ENCODE measurements at regions not wholly inside any gene's neighbourhood (a gene's known extent, or its start where the extent isn't known, plus 50 kb on each side); places are given as distances from the start of the nearest gene placed in this dataset.

DNA sequence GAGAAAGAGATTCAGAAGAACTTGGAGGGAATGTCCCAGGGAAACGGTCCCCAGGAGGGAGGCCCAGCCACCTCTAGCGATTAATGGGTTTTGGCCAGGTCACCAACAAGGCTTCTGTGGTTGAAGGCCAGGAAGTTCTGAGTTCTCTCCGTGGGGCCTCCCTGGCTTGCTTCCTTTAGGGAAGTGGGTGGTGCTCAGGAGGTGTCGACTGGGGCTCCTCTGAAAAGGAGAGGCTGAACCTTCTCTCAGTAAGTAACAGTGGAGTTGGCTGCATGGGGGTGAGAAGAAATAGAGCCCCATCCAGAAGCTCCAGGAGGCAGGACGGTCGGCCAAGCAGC is 77.1 kb upstream of the GSE1 start:
- Histone ChIP-seq H3K4me3 (no peak overlapping the region), H3K27ac (peak overlapping the region in 3 of 4 donors; percentile 17 to 69 (median 49)), H3K27me3 (no peaks in the 10 kb centered on the region), H3K9me3 (no peaks in the 10 kb centered on the region), H3K4me1 (peaks cover 0 to 20% (median 19%) of the 10 kb centered on the region in 3 donors), H3K36me3 (no peaks in the 10 kb centered on the region)
- WGBS, 2 donors: 18 to 19% methylated on average over 6 of the region's 6 CpGs
- no peak for DNase-seq
- intact Hi-C loops (cut with DNase I): no loop called here
- TF ChIP-seq CTCF (IDR thresholded peaks at IDR 0.05): no peak
- ATAC-seq: peak; percentile 17 to 39 (median 24)
- no peak for FAIRE-seq

- no peak for TF ChIP-seq CTCF (IDR thresholded peaks at IDR 0.05)
- peak overlapping the region in 2 of 4 donors; percentile 17 to 69 for H3K27ac ChIP-seq
- H3K36me3 ChIP-seq: no peaks in the 10 kb centered on the region
- no peaks in the 10 kb centered on the region for H3K9me3 ChIP-seq
- ATAC-seq (peak in 3 of 4 donors; percentile 6 to 14 (median 8)), FAIRE-seq (no peak), DNase-seq (peak in 1 of 6 donors; percentile 73)
- intact Hi-C loops (cut with DNase I): no loop called here
- WGBS, 2 donors: 69 to 82% methylated on average over 30 of the region's 30 CpGs
- peaks cover 0 to 20% (median 19%) of the 10 kb centered on the region in 3 donors for H3K4me1 ChIP-seq
- no peaks in the 10 kb centered on the region for H3K27me3 ChIP-seq
- H3K4me3 ChIP-seq: no peak overlapping the region
Measured at GRCh38 chr16:85536411-85537330, 76.5 kb upstream of the GSE1 start.

GRCh38 chr16:85537331-85537788 is 75.8 kb upstream of the GSE1 start:
- Histone ChIP-seq H3K4me1 (peaks cover 0 to 20% (median 19%) of the 10 kb centered on the region in 3 donors), H3K9me3 (no peaks in the 10 kb centered on the region), H3K27me3 (no peaks in the 10 kb centered on the region), H3K27ac (no peak overlapping the region), H3K4me3 (no peak overlapping the region), H3K36me3 (no peaks in the 10 kb centered on the region)
- ATAC-seq (no peak), DNase-seq (peak in 1 of 6 donors; percentile 58), FAIRE-seq (no peak)
- no peak for TF ChIP-seq CTCF (IDR thresholded peaks at IDR 0.05)
- whole genome bisulfite sequencing, 2 donors: 96% methylated on average over 16 of the region's 16 CpGs
- intact Hi-C loops (cut with DNase I): no loop called here

DNA sequence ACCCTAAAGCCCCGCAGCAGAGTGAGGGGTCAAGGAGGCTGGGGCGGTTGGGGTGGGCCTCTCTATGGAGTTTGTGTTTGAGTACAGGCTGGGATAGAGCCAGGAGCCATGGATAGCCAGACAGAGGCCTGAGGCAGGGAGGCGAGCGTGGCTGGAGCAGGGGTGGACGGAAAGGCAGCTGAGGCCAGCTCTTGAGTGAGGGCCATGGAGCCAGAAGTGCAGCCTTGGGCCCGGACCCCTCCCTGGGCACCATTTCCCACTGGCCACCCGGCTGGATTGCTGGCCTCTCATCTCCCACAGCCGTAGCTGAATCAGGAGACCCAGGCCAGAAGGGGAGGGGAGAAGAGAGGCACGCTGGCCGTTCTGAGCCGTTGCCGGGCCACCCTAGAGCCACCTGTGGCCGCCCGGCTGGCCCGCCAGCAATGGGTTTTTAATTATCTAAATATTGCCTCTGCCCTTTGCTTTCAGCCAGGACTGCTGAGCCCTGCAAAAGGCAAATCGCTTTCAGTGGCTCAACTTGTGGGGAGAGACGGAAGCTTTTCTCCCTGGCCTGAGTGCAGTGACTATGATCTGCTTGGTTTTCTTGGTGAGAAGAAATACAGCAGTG is 75.2 kb upstream of the GSE1 start:
- 84 to 93% methylated on average over 17 of the region's 17 CpGs for WGBS, 2 donors
- Histone ChIP-seq H3K9me3 (no peaks in the 10 kb centered on the region), H3K4me1 (peaks cover 0 to 20% (median 19%) of the 10 kb centered on the region in 3 donors), H3K27me3 (no peaks in the 10 kb centered on the region), H3K4me3 (no peak overlapping the region), H3K36me3 (no peaks in the 10 kb centered on the region), H3K27ac (no peak overlapping the region)
- TF ChIP-seq CTCF (IDR thresholded peaks at IDR 0.05): no peak
- FAIRE-seq (no peak), DNase-seq (peak in 1 of 6 donors; percentile 49), ATAC-seq (peak in 2 of 4 donors; percentile 19 to 43)
- intact Hi-C loops (cut with DNase I): no loop called here

Data from pancreas (tissue), 10 donors.